H1 (cell line): ENCODE measurements at regions not wholly inside any gene's neighbourhood (a gene's known extent, or its start where the extent isn't known, plus 50 kb on each side); places are given as distances from the start of the nearest gene placed in this dataset.

Source experiments
- PHF8 ChIP-seq: fragments of 200-600 bp; sonication (generic); conservative IDR thresholded peaks from 2 replicates; pipeline ENCODE4 v1.7.1; 2012; ENCODE audit warnings: low read depth, mild to moderate bottlenecking, inconsistent platforms, low read length, moderate library complexity

DNA sequence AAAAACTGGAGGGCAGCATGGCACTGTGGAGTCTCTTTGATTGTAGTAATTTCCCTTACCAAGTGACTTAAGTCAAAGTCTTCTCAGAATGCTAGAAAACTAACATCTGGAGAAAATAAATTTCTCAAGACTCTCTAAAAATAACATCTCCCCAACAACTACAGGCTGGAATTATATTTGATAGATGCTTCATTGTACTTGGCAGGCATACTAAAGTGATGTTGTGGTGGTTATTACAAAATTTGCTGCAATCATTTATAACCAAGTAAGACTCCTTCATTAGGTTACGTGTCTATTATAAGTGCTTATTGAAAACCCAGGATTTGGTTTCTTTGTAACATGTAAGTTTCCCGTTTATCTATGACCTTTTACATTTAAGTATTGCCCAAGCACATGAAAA is 132.9 kb upstream of the NRIP1 start (continued):
- TF ChIP-seq PHF8: no peak
